BJ (cell line): ENCODE measurements at regions not wholly inside any gene's neighbourhood (a gene's known extent, or its start where the extent isn't known, plus 50 kb on each side); places are given as distances from the start of the nearest gene placed in this dataset.

Experiments used
- CTCF ChIA-PET: fragments of 350-600 bp; formaldehyde crosslinking; extraction: SDS; loops from one replicate; lab custom pipeline; 2021; ENCODE audit warnings: antibody characterized with exemption, inconsistent platforms; lab: Yijun Ruan, JAX
- POLR2A ChIA-PET: fragments of 300-600 bp; sonication (Branson Sonifier 250); formaldehyde crosslinking; extraction: SDS; loops from one replicate; lab custom pipeline; 2021; ENCODE audit warnings: antibody characterized with exemption; lab: Charles Lee
- DNase-seq: peaks from one replicate; pipeline ENCODE4 v3.0.0-alpha.2; 2011; ENCODE audit warnings: low read depth
- H3K27me3 ChIP-seq: 2 replicates; pipeline ENCODE4 v1.6.0; 2011; ENCODE audit warnings: low read length; ENCODE audit not compliant: control insufficient read depth, insufficient read depth
- H3K36me3 ChIP-seq: 2 replicates; pipeline ENCODE4 v1.5.1; 2011; ENCODE audit warnings: low read length; ENCODE audit not compliant: control insufficient read depth, insufficient read depth
- H3K4me3 ChIP-seq: 2 replicates; pipeline ENCODE4 v1.5.1; 2011; ENCODE audit warnings: low read depth, mild to moderate bottlenecking, control low read depth, low read length
- CTCF ChIP-seq: IDR thresholded peaks from 2 replicates; pipeline ENCODE4 v1.5.1; 2011; ENCODE audit warnings: low read depth, mild to moderate bottlenecking, control low read depth, inconsistent platforms, low read length, moderate library complexity; ENCODE audit not compliant: insufficient read depth

GRCh38 chr18:70998490-70998889 lies 709.6 kb downstream of the SOCS6 start:
- DNase-seq = no peak

GRCh38 chr18:70994116-70994515 lies 705.3 kb downstream of the SOCS6 start:
- H3K27me3 ChIP-seq = no peaks in the 10 kb centered on the region
- no peak for DNase-seq
- ChIA-PET CTCF (no interaction called here), POLR2A (no interaction called here)
- no peaks in the 10 kb centered on the region for H3K36me3 ChIP-seq
- H3K4me3 ChIP-seq = no peak overlapping the region
- no peak for TF ChIP-seq CTCF

More at GRCh38 chr18:70998490-70998889, 709.6 kb downstream of the SOCS6 start:
- H3K27me3 ChIP-seq = no peaks in the 10 kb centered on the region
- ChIA-PET POLR2A (no interaction called here), CTCF (no interaction called here)
- no peak overlapping the region for H3K4me3 ChIP-seq
- no peak for TF ChIP-seq CTCF
- H3K36me3 ChIP-seq = no peaks in the 10 kb centered on the region

- Histone ChIP-seq H3K27me3 (no peaks in the 10 kb centered on the region), H3K4me3 (no peak overlapping the region), H3K36me3 (no peaks in the 10 kb centered on the region)
- no peak for TF ChIP-seq CTCF
- DNase-seq = no peak
- ChIA-PET CTCF (no interaction called here), POLR2A (no interaction called here)
Observed at GRCh38 chr18:70991577-70991976, 702.7 kb downstream of the SOCS6 start.

- no peak for TF ChIP-seq CTCF
- DNase-seq = no peak
- CTCF ChIA-PET = no interaction called here
- H3K27me3 ChIP-seq = no peaks in the 10 kb centered on the region
- no peak overlapping the region for H3K4me3 ChIP-seq
- POLR2A ChIA-PET = no interaction called here
- H3K36me3 ChIP-seq = no peaks in the 10 kb centered on the region
Observed at GRCh38 chr18:70985948-70986347, 697.1 kb downstream of the SOCS6 start.

GRCh38 chr18:70982292-70982691 lies 693.4 kb downstream of the SOCS6 start:
- no peaks in the 10 kb centered on the region for H3K27me3 ChIP-seq
- DNase-seq = no peak
- ChIA-PET POLR2A (no interaction called here), CTCF (no interaction called here)
- no peak for TF ChIP-seq CTCF
- no peaks in the 10 kb centered on the region for H3K36me3 ChIP-seq
- no peak overlapping the region for H3K4me3 ChIP-seq
